ENCODE measurements at regions not wholly inside any gene's neighbourhood (a gene's known extent, or its start where the extent isn't known, plus 50 kb on each side); places are given as distances from the start of the nearest gene placed in this dataset.

DNA sequence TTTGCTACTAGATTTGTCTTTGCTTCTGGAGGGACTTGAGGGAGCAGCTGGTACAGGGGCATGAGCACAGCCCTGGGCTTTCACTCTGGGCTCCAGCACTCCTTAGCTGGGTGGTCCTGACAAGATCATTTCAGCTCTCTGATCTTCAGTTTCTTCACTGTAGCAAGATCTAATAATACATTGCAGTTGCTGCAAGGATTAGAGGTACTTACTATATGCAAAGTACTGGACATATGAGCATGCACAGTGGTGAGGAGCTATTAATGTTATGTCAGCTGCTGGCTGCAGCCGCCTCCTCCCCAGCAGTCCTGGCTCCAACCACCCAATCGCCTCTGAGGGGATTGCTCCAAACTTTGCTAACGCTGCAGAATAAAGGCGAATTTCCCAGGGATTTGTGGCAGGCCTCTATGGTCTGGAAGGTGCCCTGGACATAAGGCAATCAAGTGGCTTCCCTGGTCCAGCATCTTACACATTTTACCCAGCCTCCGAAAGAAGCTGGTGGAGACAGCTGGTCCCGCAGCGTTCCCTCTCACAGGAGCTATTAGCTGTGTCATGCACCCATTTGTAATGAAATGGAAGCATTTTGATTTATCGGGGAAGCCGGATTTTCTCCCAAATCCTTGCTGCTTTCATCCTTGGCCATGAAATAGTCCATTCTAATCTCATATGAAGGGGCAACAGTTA is 96.7 kb downstream of the RHOB start:
- intact Hi-C loops (cut with micrococcal nuclease): no loop called here
- no peak overlapping the region for H3K27ac ChIP-seq (ENCODE audit: low read length)
- H3K79me2 ChIP-seq (ENCODE audit: low read length): no peaks in the 10 kb centered on the region
- no peaks in the 10 kb centered on the region for H3K9me3 ChIP-seq (ENCODE audit: low read length)
- POLR2A ChIA-PET (ENCODE audit: unreplicated experiment): no interaction called here
- H3K36me3 ChIP-seq (ENCODE audit: low read depth, low read length): no peaks in the 10 kb centered on the region
- no peak for DNase-seq
- no peaks in the 10 kb centered on the region for H3K9me2 ChIP-seq (replicated peaks; ENCODE audit: low read length)
- TF ChIP-seq EZH2 (IDR thresholded peaks at IDR 0.05; ENCODE audit: low read length, unreplicated experiment) (no peak), CTCF (conservative IDR thresholded peaks at IDR 0.05; ENCODE audit: low read depth, low read length) (no peak), EZH2phosphoT487 (IDR thresholded peaks at IDR 0.05; ENCODE audit: borderline replicate concordance, low read length) (no peak)
- H3F3A ChIP-seq (ENCODE audit: low read length, unreplicated experiment): no peaks in the 10 kb centered on the region
- no peak overlapping the region for H3K9ac ChIP-seq (ENCODE audit: low read length)
- no TSS peak for BruUV-seq (replicated peaks)
- CTCF ChIA-PET: no interaction called here
- peaks cover 6% of the 10 kb centered on the region; the same call in 1 of the 2 replicates for H3K4me1 ChIP-seq (ENCODE audit: insufficient read depth, low read length)
- ATAC-seq: no peak; the same call in 1 of the 2 replicates
- no peak overlapping the region for H3K4me2 ChIP-seq (ENCODE audit: low read length)
- H3K27me3 ChIP-seq (ENCODE audit: low read length): no peaks in the 10 kb centered on the region
- no peak overlapping the region for H3K4me3 ChIP-seq (ENCODE audit: low read length)
- H4K20me1 ChIP-seq (ENCODE audit: low read length): no peaks in the 10 kb centered on the region
- no peak overlapping the region for H2AFZ ChIP-seq (ENCODE audit: low read length)

DNA sequence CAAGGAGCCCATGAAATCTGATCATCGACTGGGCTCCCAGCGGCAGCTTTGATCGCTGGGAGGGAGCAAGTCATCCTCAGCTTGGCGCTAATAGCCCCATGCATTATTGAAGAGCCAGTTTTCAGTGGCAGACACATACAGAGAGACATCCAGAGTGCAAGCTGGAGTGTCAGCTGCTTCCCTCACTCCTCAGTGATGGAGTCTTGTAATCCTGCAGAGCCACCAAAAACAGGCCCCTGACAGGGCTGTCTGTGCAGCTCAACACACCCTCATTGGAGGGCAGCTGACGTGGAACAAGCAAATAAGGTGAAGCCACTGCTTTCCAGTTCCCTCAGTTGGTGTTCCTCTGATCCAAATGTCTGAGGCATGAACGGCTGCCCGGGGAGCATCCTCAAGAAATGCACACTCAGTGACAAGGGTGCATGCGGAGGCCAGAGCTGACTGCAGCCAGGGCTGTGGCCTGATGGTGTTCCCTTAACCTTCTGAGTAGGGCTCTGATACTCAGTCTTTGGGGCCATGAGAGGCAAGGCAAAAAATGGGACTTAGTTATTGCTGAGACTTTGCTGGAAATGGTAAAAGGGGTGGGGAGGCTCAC is 97.4 kb downstream of the RHOB start:
- BruUV-seq (replicated peaks): no TSS peak
- H3K27ac ChIP-seq (ENCODE audit: low read length): no peak overlapping the region
- intact Hi-C loops (cut with micrococcal nuclease): no loop called here
- no peaks in the 10 kb centered on the region for H3F3A ChIP-seq (ENCODE audit: low read length, unreplicated experiment)
- ChIA-PET POLR2A (ENCODE audit: unreplicated experiment) (no interaction called here), CTCF (no interaction called here)
- H2AFZ ChIP-seq (ENCODE audit: low read length): no peak overlapping the region
- DNase-seq: no peak
- ATAC-seq: no peak
- no peaks in the 10 kb centered on the region for H3K36me3 ChIP-seq (ENCODE audit: low read depth, low read length)
- no peak overlapping the region for H3K4me3 ChIP-seq (ENCODE audit: low read length)
- H3K4me2 ChIP-seq (ENCODE audit: low read length): no peak overlapping the region
- no peaks in the 10 kb centered on the region for H3K9me3 ChIP-seq (ENCODE audit: low read length)
- no peaks in the 10 kb centered on the region for H4K20me1 ChIP-seq (ENCODE audit: low read length)
- no peak overlapping the region for H3K9ac ChIP-seq (ENCODE audit: low read length)
- peaks cover 3% of the 10 kb centered on the region; the same call in 1 of the 2 replicates for H3K4me1 ChIP-seq (ENCODE audit: insufficient read depth, low read length)
- TF ChIP-seq EZH2 (IDR thresholded peaks at IDR 0.05; ENCODE audit: low read length, unreplicated experiment): no peak
- no peak for TF ChIP-seq EZH2phosphoT487 (IDR thresholded peaks at IDR 0.05; ENCODE audit: borderline replicate concordance, low read length)
- TF ChIP-seq CTCF (conservative IDR thresholded peaks at IDR 0.05; ENCODE audit: low read depth, low read length): no peak
- no peaks in the 10 kb centered on the region for H3K79me2 ChIP-seq (ENCODE audit: low read length)
- H3K27me3 ChIP-seq (ENCODE audit: low read length): no peaks in the 10 kb centered on the region
- no peaks in the 10 kb centered on the region for H3K9me2 ChIP-seq (replicated peaks; ENCODE audit: low read length)

DNA sequence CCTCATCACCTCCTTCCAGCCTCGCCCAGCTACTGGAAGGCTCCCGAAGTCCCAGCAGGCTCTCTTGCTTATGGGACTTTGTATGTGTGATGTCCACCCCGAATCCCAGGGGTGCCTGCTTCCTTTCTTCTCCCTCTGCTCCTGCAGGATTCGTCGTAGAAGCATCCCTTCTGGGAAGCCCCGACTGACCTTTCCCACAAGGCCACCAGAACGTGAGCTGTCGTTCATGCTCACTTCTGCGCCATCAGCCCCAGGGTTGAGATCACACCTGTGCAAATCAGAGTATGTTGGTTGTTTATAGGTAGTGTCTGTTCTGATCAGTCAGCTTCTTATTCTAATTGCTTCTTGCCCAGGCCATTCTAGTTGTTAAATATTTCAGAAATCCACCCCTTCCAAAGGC is 101.8 kb downstream of the HS1BP3 start:
- H3K9me3 ChIP-seq (ENCODE audit: low read length): no peaks in the 10 kb centered on the region
- H2AFZ ChIP-seq (ENCODE audit: low read length): no peak overlapping the region
- H3K79me2 ChIP-seq (ENCODE audit: low read length): no peaks in the 10 kb centered on the region
- H3K27ac ChIP-seq (ENCODE audit: low read length): no peak overlapping the region
- H3K27me3 ChIP-seq (ENCODE audit: low read length): no peaks in the 10 kb centered on the region
- no peaks in the 10 kb centered on the region for H3F3A ChIP-seq (ENCODE audit: low read length, unreplicated experiment)
- no peak overlapping the region for H3K4me3 ChIP-seq (ENCODE audit: low read length)
- no peaks in the 10 kb centered on the region for H3K36me3 ChIP-seq (ENCODE audit: low read depth, low read length)
- intact Hi-C loops (cut with micrococcal nuclease): no loop called here
- H3K9ac ChIP-seq (ENCODE audit: low read length): no peak overlapping the region
- no peaks in the 10 kb centered on the region for H4K20me1 ChIP-seq (ENCODE audit: low read length)
- ChIA-PET CTCF (no interaction called here), POLR2A (ENCODE audit: unreplicated experiment) (no interaction called here)
- DNase-seq (no peak), ATAC-seq (no peak)
- H3K9me2 ChIP-seq (replicated peaks; ENCODE audit: low read length): no peaks in the 10 kb centered on the region
- BruUV-seq (replicated peaks): no TSS peak
- H3K4me2 ChIP-seq (ENCODE audit: low read length): no peak overlapping the region
- H3K4me1 ChIP-seq (ENCODE audit: insufficient read depth, low read length): no peaks in the 10 kb centered on the region
- no peak for TF ChIP-seq EZH2 (IDR thresholded peaks at IDR 0.05; ENCODE audit: low read length, unreplicated experiment)

Data from PC-3 (cell line).